ENCODE measurements at regions not wholly inside any gene's neighbourhood (a gene's known extent, or its start where the extent isn't known, plus 50 kb on each side); places are given as distances from the start of the nearest gene placed in this dataset.

GRCh38 chr6:138664745-138665144, 108.8 kb upstream of the CCDC28A start:
- no peak for TF ChIP-seq BHLHE40 (IDR thresholded peaks at IDR 0.05; ENCODE audit: borderline replicate concordance)
- TF ChIP-seq FOXM1 (IDR thresholded peaks at IDR 0.05; ENCODE audit: borderline replicate concordance), result no peak
- no peak for TF ChIP-seq FOXA1 (IDR thresholded peaks at IDR 0.05)
- TF ChIP-seq HDGF (IDR thresholded peaks at IDR 0.05; ENCODE audit: borderline replicate concordance), result no peak
- no peak for TF ChIP-seq SUZ12 (IDR thresholded peaks at IDR 0.05)
- no peak for TF ChIP-seq PKNOX1 (IDR thresholded peaks at IDR 0.05)
- no peak for TF ChIP-seq CTBP1 (IDR thresholded peaks at IDR 0.05; ENCODE audit: borderline replicate concordance)
